ENCODE measurements at regions not wholly inside any gene's neighbourhood (a gene's known extent, or its start where the extent isn't known, plus 50 kb on each side); places are given as distances from the start of the nearest gene placed in this dataset.

DNA sequence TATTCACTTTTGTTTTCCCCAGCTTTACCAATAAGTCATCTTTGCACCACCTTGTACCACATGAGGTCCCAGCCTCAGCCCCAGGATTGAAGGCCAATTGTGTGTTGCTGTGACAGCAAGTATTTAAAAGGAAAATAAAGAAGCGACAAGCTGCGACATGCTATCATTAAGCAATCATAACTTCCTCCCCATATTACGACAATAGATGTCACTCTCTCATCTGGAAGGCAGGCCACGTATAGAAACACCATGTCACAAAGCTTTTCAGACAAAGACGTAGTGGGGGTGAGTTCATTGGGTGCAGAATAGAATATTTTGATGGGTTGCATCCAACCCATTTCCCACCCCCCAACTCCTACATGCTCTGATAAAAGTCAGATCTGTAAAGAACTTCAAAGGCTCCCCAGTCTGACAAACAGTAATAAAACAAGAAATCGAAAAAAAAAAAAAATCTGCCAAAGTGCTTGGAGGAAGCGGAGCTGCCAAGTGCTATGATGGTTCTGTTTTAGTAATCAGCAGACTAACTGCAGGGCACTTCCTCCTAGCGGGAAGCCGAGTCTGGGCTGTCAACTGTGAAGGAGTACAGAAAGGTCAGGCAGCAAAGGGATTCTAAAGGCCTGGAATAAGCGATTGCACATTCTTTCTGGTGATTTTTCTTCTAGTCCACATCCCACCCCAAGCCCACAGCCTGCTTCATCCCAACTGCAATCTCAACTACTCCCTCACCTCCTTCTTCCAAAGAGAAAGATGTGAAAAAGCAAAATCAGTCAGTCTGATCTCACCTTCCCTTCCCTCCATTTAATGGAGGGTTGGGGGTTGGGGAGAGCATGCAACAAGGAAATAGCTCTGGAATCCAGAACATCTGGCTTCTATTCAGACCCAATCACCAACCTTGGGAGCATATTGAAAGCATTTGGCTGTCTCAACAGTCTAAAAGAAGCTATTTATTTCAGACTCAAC, 131.4 kb upstream of the UBASH3B start:
- Histone ChIP-seq H3K36me3 (ENCODE audit: control insufficient read depth in 4 of 4, insufficient read depth in 4 of 4, low read length in 3 of 4) (no peaks in the 10 kb centered on the region), H3K27ac (ENCODE audit: insufficient read depth in 1 of 2, low read depth in 1 of 2, low read length in 2 of 2, poor library complexity in 1 of 2, severe bottlenecking in 2 of 2) (no peak overlapping the region), H3K4me3 (ENCODE audit: control insufficient read depth in 1 of 7, extremely low read depth in 1 of 7, insufficient read depth in 4 of 7, low read depth in 2 of 7, low read length in 6 of 7) (peak overlapping the region in 1 of 7 experiments; percentile 19), H3K27me3 (replicated peaks in 2 of 5; ENCODE audit: control insufficient read depth in 4 of 5, insufficient read depth in 5 of 5, low read length in 4 of 5) (no peaks in the 10 kb centered on the region), H3K9me3 (ENCODE audit: control extremely low read depth in 1 of 5, control insufficient read depth in 4 of 5, insufficient read depth in 2 of 5, low read depth in 1 of 5, low read length in 4 of 5) (peaks cover 0 to 2% (median 0%) of the 10 kb centered on the region in 5 experiments), H3K4me1 (ENCODE audit: control extremely low read depth in 1 of 4, control insufficient read depth in 4 of 4, insufficient read depth in 4 of 4, low read length in 3 of 4) (peaks cover 4 to 11% (median 8%) of the 10 kb centered on the region in 4 experiments)
- ChIA-PET POLR2A (no interaction called here), CTCF (interaction anchor here (0.6 to 2.0 kb wide), 2 partner anchors 14 to 151 kb away, joined by 3 to 4 read pairs; no protein-coding TSS in a partner anchor)
- peak; percentile 33 to 71 (median 58) for DNase-seq
- WGBS (ENCODE audit: insufficient coverage), result 0% methylated on average over 3 of the region's 10 CpGs

DNA sequence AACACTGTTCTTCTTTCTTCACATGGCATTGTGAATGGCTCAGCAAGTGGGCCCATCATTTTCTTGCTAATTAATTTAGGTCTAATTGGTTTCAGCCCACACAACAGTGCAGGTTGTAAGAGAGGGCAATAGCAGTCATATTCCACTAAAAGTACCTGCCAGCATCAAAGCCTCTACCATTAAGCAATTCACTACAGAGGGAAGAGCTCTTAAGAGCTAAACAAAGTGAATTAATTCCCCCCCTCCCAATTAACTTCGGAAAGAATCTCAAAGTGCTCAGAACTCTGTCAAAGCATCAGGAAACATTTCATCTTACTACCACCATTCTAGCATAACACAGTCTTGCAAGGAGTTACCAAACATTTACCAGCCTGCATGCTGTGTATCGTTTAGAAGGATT, 133.9 kb upstream of the UBASH3B start:
- Histone ChIP-seq H3K36me3 (ENCODE audit: control insufficient read depth in 4 of 4, insufficient read depth in 4 of 4, low read length in 3 of 4) (no peaks in the 10 kb centered on the region), H3K4me3 (ENCODE audit: control insufficient read depth in 1 of 7, extremely low read depth in 1 of 7, insufficient read depth in 4 of 7, low read depth in 2 of 7, low read length in 6 of 7) (no peak overlapping the region), H3K27ac (ENCODE audit: insufficient read depth in 1 of 2, low read depth in 1 of 2, low read length in 2 of 2, poor library complexity in 1 of 2, severe bottlenecking in 2 of 2) (no peak overlapping the region), H3K4me1 (ENCODE audit: control extremely low read depth in 1 of 4, control insufficient read depth in 4 of 4, insufficient read depth in 4 of 4, low read length in 3 of 4) (peaks cover 4 to 11% (median 8%) of the 10 kb centered on the region in 4 experiments), H3K9me3 (ENCODE audit: control extremely low read depth in 1 of 5, control insufficient read depth in 4 of 5, insufficient read depth in 2 of 5, low read depth in 1 of 5, low read length in 4 of 5) (no peaks in the 10 kb centered on the region), H3K27me3 (replicated peaks in 2 of 5; ENCODE audit: control insufficient read depth in 4 of 5, insufficient read depth in 5 of 5, low read length in 4 of 5) (no peaks in the 10 kb centered on the region)
- ChIA-PET CTCF (interaction anchor here (1.2 kb wide), 1 partner anchor 12 kb away, joined by 4 read pairs; no protein-coding TSS in a partner anchor), POLR2A (no interaction called here)
- DNase-seq, result no peak
- 82% methylated on average over 2 of the region's 2 CpGs for WGBS (ENCODE audit: insufficient coverage)

DNA sequence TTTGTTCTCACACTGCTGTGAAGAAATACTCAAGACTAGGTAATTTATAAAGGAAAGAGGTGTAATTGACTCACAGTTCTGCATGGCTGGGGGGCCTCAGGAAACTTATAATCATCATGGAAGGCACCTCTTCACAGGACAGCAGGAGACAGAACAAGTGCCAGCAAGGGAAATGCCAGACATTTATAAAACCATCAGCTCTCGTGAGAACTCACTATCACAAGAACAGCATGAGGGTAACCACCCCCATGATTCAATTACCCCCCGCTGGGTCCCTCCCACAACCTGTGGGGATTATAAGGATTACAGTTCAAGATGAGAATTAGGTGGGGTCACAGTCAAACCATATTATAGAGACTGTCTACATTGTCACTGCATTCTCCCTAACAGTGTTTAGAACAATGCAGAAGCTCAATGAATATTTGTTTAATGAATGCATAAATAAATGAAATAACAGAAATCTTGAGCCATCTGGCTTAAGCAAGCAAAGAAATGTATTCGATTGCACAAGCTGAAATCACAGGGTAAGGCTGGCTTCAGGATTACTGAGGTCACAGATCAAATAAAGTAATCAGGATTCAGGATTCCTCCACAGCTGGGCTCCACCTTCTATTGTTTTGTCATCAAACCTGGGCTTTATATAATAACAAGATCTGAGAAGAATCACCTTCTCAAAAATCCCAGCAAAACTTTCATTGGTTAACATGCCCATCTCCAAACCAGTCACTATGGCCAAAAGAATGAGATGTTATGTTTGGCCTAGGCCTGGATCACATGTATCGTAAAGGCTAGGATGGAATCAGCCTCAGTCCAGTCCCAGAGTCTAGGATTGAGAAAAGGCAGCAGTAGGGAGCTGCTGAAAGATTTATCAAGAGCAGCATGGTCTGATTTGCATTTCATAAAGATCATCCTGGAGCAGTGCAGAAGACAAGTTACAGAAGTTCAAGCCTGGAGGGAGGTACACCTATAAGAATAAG, 137.8 kb upstream of the UBASH3B start:
- Histone ChIP-seq H3K4me1 (ENCODE audit: control extremely low read depth in 1 of 4, control insufficient read depth in 4 of 4, insufficient read depth in 4 of 4, low read length in 3 of 4) (no peaks in the 10 kb centered on the region), H3K27ac (ENCODE audit: insufficient read depth in 1 of 2, low read depth in 1 of 2, low read length in 2 of 2, poor library complexity in 1 of 2, severe bottlenecking in 2 of 2) (no peak overlapping the region), H3K36me3 (ENCODE audit: control insufficient read depth in 4 of 4, insufficient read depth in 4 of 4, low read length in 3 of 4) (no peaks in the 10 kb centered on the region), H3K27me3 (replicated peaks in 2 of 5; ENCODE audit: control insufficient read depth in 4 of 5, insufficient read depth in 5 of 5, low read length in 4 of 5) (no peaks in the 10 kb centered on the region), H3K9me3 (ENCODE audit: control extremely low read depth in 1 of 5, control insufficient read depth in 4 of 5, insufficient read depth in 2 of 5, low read depth in 1 of 5, low read length in 4 of 5) (no peaks in the 10 kb centered on the region), H3K4me3 (ENCODE audit: control insufficient read depth in 1 of 7, extremely low read depth in 1 of 7, insufficient read depth in 4 of 7, low read depth in 2 of 7, low read length in 6 of 7) (no peak overlapping the region)
- ChIA-PET POLR2A (no interaction called here), CTCF (interaction anchor here (0.6 to 1.3 kb wide), 2 partner anchors 11 to 300 kb away, joined by 3 to 4 read pairs; no protein-coding TSS in a partner anchor)
- no CpG with 5 or more reads among the region's 4 CpGs for WGBS (ENCODE audit: insufficient coverage)
- no peak for DNase-seq

DNA sequence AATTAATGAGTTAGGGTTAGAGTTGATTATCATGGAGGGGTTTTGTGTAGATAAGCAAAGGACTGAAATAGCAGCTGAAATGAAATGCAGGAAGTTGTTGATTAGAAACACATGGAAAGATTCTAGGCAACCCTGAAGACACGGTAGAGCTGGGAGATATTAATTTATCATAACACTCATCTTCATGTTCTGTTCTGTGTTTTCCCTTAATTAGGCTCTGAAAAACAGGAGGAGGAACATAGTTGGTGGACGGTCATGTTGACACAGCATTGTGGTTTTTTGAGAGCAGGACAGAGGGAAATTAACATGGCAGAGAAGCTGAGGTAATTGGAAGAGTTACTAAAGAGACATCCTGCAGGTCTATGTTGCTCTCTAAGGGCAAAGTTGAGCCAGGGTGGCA, 138.8 kb upstream of the UBASH3B start:
- WGBS (ENCODE audit: insufficient coverage), result 75% methylated on average over 1 of the region's 2 CpGs
- POLR2A ChIA-PET, result no interaction called here
- CTCF ChIA-PET, result interaction anchor here (0.5 to 0.6 kb wide), 2 partner anchors 66 to 299 kb away, joined by 3 read pairs; no protein-coding TSS in a partner anchor

DNA sequence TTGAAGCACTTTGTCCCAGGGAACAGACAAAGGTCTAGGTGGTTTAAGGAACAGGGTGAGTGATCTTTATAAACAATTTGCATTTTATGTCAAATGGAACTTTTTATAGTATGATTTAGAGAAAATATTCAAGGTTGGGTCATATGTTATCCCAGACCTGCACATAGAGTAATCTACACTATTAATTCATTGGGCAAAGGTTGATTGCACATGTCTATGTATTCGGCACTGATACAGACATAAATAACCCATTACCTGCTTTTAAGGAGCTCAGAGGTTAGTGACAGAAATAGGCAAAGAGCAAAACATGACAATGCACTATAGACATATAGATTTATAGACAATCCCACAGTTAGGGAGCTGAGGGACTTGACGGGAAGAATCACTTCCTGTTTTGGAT, 141.5 kb upstream of the UBASH3B start:
- WGBS (ENCODE audit: insufficient coverage), result no CpG with 5 or more reads among the region's 2 CpGs
- CTCF ChIA-PET, result interaction anchor here (1.0 kb wide), 1 partner anchor 295 kb away, joined by 3 read pairs; no protein-coding TSS in a partner anchor
- Histone ChIP-seq H3K4me3 (ENCODE audit: control insufficient read depth in 1 of 7, extremely low read depth in 1 of 7, insufficient read depth in 4 of 7, low read depth in 2 of 7, low read length in 6 of 7) (no peak overlapping the region), H3K9me3 (ENCODE audit: control extremely low read depth in 1 of 5, control insufficient read depth in 4 of 5, insufficient read depth in 2 of 5, low read depth in 1 of 5, low read length in 4 of 5) (no peaks in the 10 kb centered on the region), H3K36me3 (ENCODE audit: control insufficient read depth in 4 of 4, insufficient read depth in 4 of 4, low read length in 3 of 4) (no peaks in the 10 kb centered on the region), H3K27ac (ENCODE audit: insufficient read depth in 1 of 2, low read depth in 1 of 2, low read length in 2 of 2, poor library complexity in 1 of 2, severe bottlenecking in 2 of 2) (no peak overlapping the region), H3K4me1 (ENCODE audit: control extremely low read depth in 1 of 4, control insufficient read depth in 4 of 4, insufficient read depth in 4 of 4, low read length in 3 of 4) (peaks cover 0 to 2% (median 0%) of the 10 kb centered on the region in 4 experiments), H3K27me3 (replicated peaks in 2 of 5; ENCODE audit: control insufficient read depth in 4 of 5, insufficient read depth in 5 of 5, low read length in 4 of 5) (no peaks in the 10 kb centered on the region)
- DNase-seq, result no peak
- POLR2A ChIA-PET, result no interaction called here

More for the DNA sequence above, 138.8 kb upstream of the UBASH3B start:
- DNase-seq, result no peak
- no peak overlapping the region for H3K27ac ChIP-seq (ENCODE audit: insufficient read depth in 1 of 2, low read depth in 1 of 2, low read length in 2 of 2, poor library complexity in 1 of 2, severe bottlenecking in 2 of 2)
- H3K4me1 ChIP-seq (ENCODE audit: control extremely low read depth in 1 of 4, control insufficient read depth in 4 of 4, insufficient read depth in 4 of 4, low read length in 3 of 4), result no peaks in the 10 kb centered on the region
- no peaks in the 10 kb centered on the region for H3K27me3 ChIP-seq (replicated peaks in 2 of 5; ENCODE audit: control insufficient read depth in 4 of 5, insufficient read depth in 5 of 5, low read length in 4 of 5)
- no peaks in the 10 kb centered on the region for H3K9me3 ChIP-seq (ENCODE audit: control extremely low read depth in 1 of 5, control insufficient read depth in 4 of 5, insufficient read depth in 2 of 5, low read depth in 1 of 5, low read length in 4 of 5)
- no peaks in the 10 kb centered on the region for H3K36me3 ChIP-seq (ENCODE audit: control insufficient read depth in 4 of 4, insufficient read depth in 4 of 4, low read length in 3 of 4)
- H3K4me3 ChIP-seq (ENCODE audit: control insufficient read depth in 1 of 7, extremely low read depth in 1 of 7, insufficient read depth in 4 of 7, low read depth in 2 of 7, low read length in 6 of 7), result no peak overlapping the region

DNA sequence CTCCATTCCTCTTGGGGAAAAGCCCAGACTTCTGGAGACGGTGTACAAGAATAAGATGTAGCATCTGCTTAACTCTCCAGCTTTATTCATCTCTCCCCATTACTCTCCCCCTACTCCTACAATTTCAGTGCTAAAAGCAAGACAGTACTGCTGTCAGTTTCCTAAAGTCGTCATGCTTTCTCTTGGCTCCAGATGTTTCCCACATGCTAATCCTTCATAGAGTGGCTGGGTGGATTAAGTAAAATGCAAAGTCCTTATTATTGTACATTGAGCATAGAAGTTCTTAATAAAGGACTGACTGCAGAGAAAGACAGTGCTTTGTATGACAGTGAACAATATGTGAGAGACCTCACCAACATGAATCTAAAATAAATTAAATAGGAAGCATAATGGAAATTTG, 142.2 kb upstream of the UBASH3B start:
- ChIA-PET CTCF (no interaction called here), POLR2A (no interaction called here)
- H3K27ac ChIP-seq (ENCODE audit: insufficient read depth in 1 of 2, low read depth in 1 of 2, low read length in 2 of 2, poor library complexity in 1 of 2, severe bottlenecking in 2 of 2), result no peak overlapping the region
- H3K9me3 ChIP-seq (ENCODE audit: control extremely low read depth in 1 of 5, control insufficient read depth in 4 of 5, insufficient read depth in 2 of 5, low read depth in 1 of 5, low read length in 4 of 5), result no peaks in the 10 kb centered on the region
- no peak for DNase-seq
- WGBS (ENCODE audit: insufficient coverage), result 100% methylated on average over 1 of the region's 2 CpGs
- no peak overlapping the region for H3K4me3 ChIP-seq (ENCODE audit: control insufficient read depth in 1 of 7, extremely low read depth in 1 of 7, insufficient read depth in 4 of 7, low read depth in 2 of 7, low read length in 6 of 7)
- no peaks in the 10 kb centered on the region for H3K27me3 ChIP-seq (replicated peaks in 2 of 5; ENCODE audit: control insufficient read depth in 4 of 5, insufficient read depth in 5 of 5, low read length in 4 of 5)
- no peaks in the 10 kb centered on the region for H3K36me3 ChIP-seq (ENCODE audit: control insufficient read depth in 4 of 4, insufficient read depth in 4 of 4, low read length in 3 of 4)
- H3K4me1 ChIP-seq (ENCODE audit: control extremely low read depth in 1 of 4, control insufficient read depth in 4 of 4, insufficient read depth in 4 of 4, low read length in 3 of 4), result peaks cover 0 to 2% (median 0%) of the 10 kb centered on the region in 4 experiments

Data from common myeloid progenitor, CD34-positive (primary cell).